GM12891 (cell line): ENCODE measurements at regions not wholly inside any gene's neighbourhood (a gene's known extent, or its start where the extent isn't known, plus 50 kb on each side); places are given as distances from the start of the nearest gene placed in this dataset.

Experiments
- POLR2A ChIP-seq: IDR thresholded peaks from 2 replicates; pipeline ENCODE4 v1.6.1; 2011; ENCODE audit warnings: low read depth, low read length, control low read depth
- POLR2AphosphoS5 ChIP-seq: IDR thresholded peaks from 2 replicates; pipeline ENCODE4 v1.6.1; 2011; ENCODE audit warnings: low read depth, low read length, control low read depth
- POU2F2 ChIP-seq: IDR thresholded peaks from 2 replicates; pipeline ENCODE4 v1.6.1; 2011; ENCODE audit warnings: low read depth, mild to moderate bottlenecking, control low read depth, low read length, moderate library complexity

GRCh38 chr10:105797234-105797890, 1156.3 kb downstream of the SORCS3 start:
- no peak for TF ChIP-seq POLR2A
- no peak for TF ChIP-seq POU2F2
- no peak for TF ChIP-seq POLR2AphosphoS5
